GM23338 (cell line): ENCODE measurements at regions not wholly inside any gene's neighbourhood (a gene's known extent, or its start where the extent isn't known, plus 50 kb on each side); places are given as distances from the start of the nearest gene placed in this dataset.

Experiments used
- CREB1 ChIP-seq: fragments of 250-450 bp; sonication (Bioruptor Pico); IDR thresholded peaks from 2 replicates; pipeline ENCODE4 v1.5.0; 2020; ENCODE audit warnings: low read depth, mild to moderate bottlenecking, moderate library complexity
- CTCF ChIP-seq, 2 experiments: fragments of 200-600 bp in 1 of 2; sonication (generic) in 1 of 2; conservative IDR thresholded peaks; 2 replicates each; pipeline versions ENCODE4 v1.5.1 to v1.6.1; 2016 to 2017; ENCODE audit warnings: antibody characterized with exemption in 2 of 2, low read depth in 2 of 2, mild to moderate bottlenecking in 2 of 2, moderate library complexity in 1 of 2
- ETS1 ChIP-seq: IDR thresholded peaks from 2 replicates; pipeline ENCODE4 v1.6.1; 2016; ENCODE audit warnings: antibody characterized with exemption
- EZH2 ChIP-seq: fragments of 200-600 bp; sonication (generic); IDR thresholded peaks from one replicate; pipeline ENCODE4 v1.8.0; 2017; ENCODE audit warnings: antibody characterized with exemption, mild to moderate bottlenecking, low read depth; ENCODE audit not compliant: unreplicated experiment
- EZH2phosphoT487 ChIP-seq: fragments of 200-600 bp; sonication (generic); IDR thresholded peaks from one replicate; pipeline ENCODE4 v1.8.1; 2018; ENCODE audit warnings: antibody characterized with exemption; ENCODE audit not compliant: unreplicated experiment
- JUNB ChIP-seq: IDR thresholded peaks from one replicate; pipeline ENCODE4 v1.6.1; 2016; ENCODE audit warnings: antibody characterized with exemption; ENCODE audit not compliant: unreplicated experiment
- NANOG ChIP-seq: IDR thresholded peaks from 2 replicates; pipeline ENCODE4 v1.6.1; 2016; ENCODE audit warnings: antibody characterized with exemption, borderline replicate concordance
- POLR2AphosphoS5 ChIP-seq: IDR thresholded peaks from 2 replicates; pipeline ENCODE4 v1.6.1; 2016; ENCODE audit warnings: antibody characterized with exemption, low read depth
- REST ChIP-seq: IDR thresholded peaks from one replicate; pipeline ENCODE4 v1.6.1; 2018; ENCODE audit warnings: antibody characterized with exemption; ENCODE audit not compliant: unreplicated experiment
- STAT1 ChIP-seq: IDR thresholded peaks from one replicate; pipeline ENCODE4 v1.6.1; 2016; ENCODE audit warnings: antibody characterized with exemption; ENCODE audit not compliant: unreplicated experiment
- ZNF114 ChIP-seq: fragments of 250-450 bp; sonication (Bioruptor Pico); IDR thresholded peaks from 2 replicates; pipeline ENCODE4 v1.5.0; 2020; ENCODE audit warnings: mild to moderate bottlenecking, moderate library complexity
- ZNF331 ChIP-seq: fragments of 250-450 bp; sonication (Bioruptor Pico); IDR thresholded peaks from 2 replicates; pipeline ENCODE4 v1.5.0; 2020; ENCODE audit warnings: low read depth, mild to moderate bottlenecking, moderate library complexity
- ZNF462 ChIP-seq: fragments of 250-450 bp; sonication (Bioruptor Pico); IDR thresholded peaks from 2 replicates; pipeline ENCODE4 v1.5.0; 2020; ENCODE audit warnings: mild to moderate bottlenecking, moderate library complexity

GRCh38 chr9:28127101-28127500 is 553.8 kb upstream of the C9orf72 start:
- TF ChIP-seq CTCF (conservative IDR thresholded peaks at IDR 0.05; ENCODE audit: low read depth in 2 of 2) (no peak), POLR2AphosphoS5 (no peak), EZH2 (no peak), REST (no peak), ZNF331 (CRISPR knock-in tag) (no peak), CREB1 (CRISPR knock-in tag) (no peak), ETS1 (no peak), STAT1 (no peak), EZH2phosphoT487 (no peak), JUNB (no peak), ZNF114 (CRISPR knock-in tag) (no peak), NANOG (no peak), ZNF462 (no peak)
